Vagina (tissue), 2 donors: ENCODE measurements at regions not wholly inside any gene's neighbourhood (a gene's known extent, or its start where the extent isn't known, plus 50 kb on each side); places are given as distances from the start of the nearest gene placed in this dataset.

ENCODE experiments used
- POLR2A ChIP-seq, 2 donors: fragments of 450-650 bp; IDR thresholded peaks; one replicate each; pipeline ENCODE4 v1.6.1; 2017; ENCODE audit warnings: antibody characterized with exemption in 2 of 2, mild to moderate bottlenecking in 2 of 2, moderate library complexity in 2 of 2
- POLR2AphosphoS5 ChIP-seq, 2 donors: sonication (generic); formaldehyde crosslinking; IDR thresholded peaks; one replicate each; pipeline ENCODE4 v1.9.0; 2017; ENCODE audit warnings: antibody characterized with exemption in 2 of 2, mild to moderate bottlenecking in 2 of 2, low read depth in 1 of 2; ENCODE audit not compliant: insufficient read depth in 1 of 2
- TF ChIP-seq, protein P1 (sequence below), 3 experiments: fragments of 450-650 bp in 2 of 3; fragments of 200-600 bp in 1 of 3; sonication (generic) in 1 of 3; IDR thresholded peaks; one replicate each; pipeline ENCODE4 v1.5.1; 2017 to 2019; ENCODE audit warnings: antibody characterized with exemption in 3 of 3, mild to moderate bottlenecking in 2 of 3, moderate library complexity in 2 of 3

DNA sequence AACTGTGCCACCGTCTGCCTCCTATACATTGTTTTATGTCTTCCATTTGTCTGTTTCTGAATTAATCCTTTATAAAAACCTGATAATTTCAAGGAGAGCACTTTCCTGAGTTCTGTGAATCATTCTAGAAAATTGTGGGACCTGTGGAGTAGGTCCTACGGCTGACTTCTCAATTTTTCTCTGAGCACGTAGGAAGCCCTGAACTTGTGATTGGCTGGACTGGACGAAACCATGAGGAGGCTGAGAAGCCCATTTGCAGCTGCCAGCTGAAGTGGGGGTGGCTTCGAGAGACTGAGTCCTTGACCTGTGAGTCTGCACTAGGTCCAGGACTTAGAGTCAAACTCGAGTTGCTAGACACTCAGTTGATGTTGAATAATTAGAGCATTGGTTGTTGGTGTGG, 277.1 kb upstream of the NCAM2 start:
- TF ChIP-seq, protein P1, sequence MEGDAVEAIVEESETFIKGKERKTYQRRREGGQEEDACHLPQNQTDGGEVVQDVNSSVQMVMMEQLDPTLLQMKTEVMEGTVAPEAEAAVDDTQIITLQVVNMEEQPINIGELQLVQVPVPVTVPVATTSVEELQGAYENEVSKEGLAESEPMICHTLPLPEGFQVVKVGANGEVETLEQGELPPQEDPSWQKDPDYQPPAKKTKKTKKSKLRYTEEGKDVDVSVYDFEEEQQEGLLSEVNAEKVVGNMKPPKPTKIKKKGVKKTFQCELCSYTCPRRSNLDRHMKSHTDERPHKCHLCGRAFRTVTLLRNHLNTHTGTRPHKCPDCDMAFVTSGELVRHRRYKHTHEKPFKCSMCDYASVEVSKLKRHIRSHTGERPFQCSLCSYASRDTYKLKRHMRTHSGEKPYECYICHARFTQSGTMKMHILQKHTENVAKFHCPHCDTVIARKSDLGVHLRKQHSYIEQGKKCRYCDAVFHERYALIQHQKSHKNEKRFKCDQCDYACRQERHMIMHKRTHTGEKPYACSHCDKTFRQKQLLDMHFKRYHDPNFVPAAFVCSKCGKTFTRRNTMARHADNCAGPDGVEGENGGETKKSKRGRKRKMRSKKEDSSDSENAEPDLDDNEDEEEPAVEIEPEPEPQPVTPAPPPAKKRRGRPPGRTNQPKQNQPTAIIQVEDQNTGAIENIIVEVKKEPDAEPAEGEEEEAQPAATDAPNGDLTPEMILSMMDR (IDR thresholded peaks at IDR 0.05), result no peak
- TF ChIP-seq POLR2A (IDR thresholded peaks at IDR 0.05), result no peak
- TF ChIP-seq POLR2AphosphoS5 (IDR thresholded peaks at IDR 0.05; ENCODE audit: insufficient read depth in 1 of 2, low read depth in 1 of 2), result no peak
